Adrenal gland (tissue), 5 donors: ENCODE measurements at regions not wholly inside any gene's neighbourhood (a gene's known extent, or its start where the extent isn't known, plus 50 kb on each side); places are given as distances from the start of the nearest gene placed in this dataset.

Experiments used
- CTCF ChIP-seq, 6 experiments: fragments of 450-650 bp in 4 of 6; fragments of 200-600 bp in 2 of 6; sonication (generic) in 1 of 6; IDR thresholded peaks; 1 replicate in 5 of 6; 2 replicates in 1 of 6; pipeline versions ENCODE4 v1.5.1 to v1.8.0; 2016 to 2021; ENCODE audit warnings: antibody characterized with exemption in 6 of 6, mild to moderate bottlenecking in 2 of 6, moderate library complexity in 1 of 6
- POLR2A ChIP-seq, 2 donors: fragments of 450-650 bp; IDR thresholded peaks; one replicate each; pipeline ENCODE4 v1.6.1; 2017; ENCODE audit warnings: antibody characterized with exemption in 2 of 2, mild to moderate bottlenecking in 2 of 2, moderate library complexity in 1 of 2
- donor health status: DM: no; HTN: no; CAD: no.

- no peak for TF ChIP-seq CTCF (IDR thresholded peaks at IDR 0.05)
- TF ChIP-seq POLR2A (IDR thresholded peaks at IDR 0.05): no peak
Observed at GRCh38 chr1:234977875-234978396, 150.7 kb downstream of the TOMM20 start.
